Endothelial cell of umbilical vein (primary cell): ENCODE measurements at regions not wholly inside any gene's neighbourhood (a gene's known extent, or its start where the extent isn't known, plus 50 kb on each side); places are given as distances from the start of the nearest gene placed in this dataset.

Experiments
- BruUV-seq: library from RNA; stranded (reverse); fragments of 400-500 nt; replicated peaks from 2 replicates; lab custom pipeline; 2021; lab: Mats Ljungman, UMichigan
- CTCF ChIA-PET: fragments of 300-600, 350-600 bp; sonication (Branson Sonifier 250); formaldehyde crosslinking; loops from one replicate; lab custom pipeline; 2021; ENCODE audit warnings: antibody characterized with exemption, inconsistent platforms; lab: Charles Lee
- POLR2A ChIA-PET: fragments of 300-600, 350-600 bp; sonication (Branson Sonifier 250); formaldehyde crosslinking; loops from one replicate; lab custom pipeline; 2021; ENCODE audit warnings: antibody characterized with exemption, inconsistent platforms; lab: Charles Lee
- DNase-seq: peaks from one replicate; pipeline ENCODE4 v3.0.0-alpha.2; 2011; ENCODE audit warnings: low read depth, low spot score
- FAIRE-seq: peaks from 2 replicates; lab custom pipeline; 2011; peaks lifted over from hg19 to GRCh38; lab: Jason Lieb, UNC
- H2AFZ ChIP-seq: 2 replicates; pipeline ENCODE4 v1.6.0; 2012; ENCODE audit warnings: low read depth, low read length, control low read depth, inconsistent platforms
- H3K27ac ChIP-seq: 2 replicates; pipeline ENCODE4 v1.5.1; 2011; ENCODE audit warnings: low read depth, mild to moderate bottlenecking, control low read depth, low read length, moderate library complexity; ENCODE audit not compliant: insufficient read depth
- H3K27me3 ChIP-seq, 2 experiments: 2 replicates each; pipeline versions ENCODE4 v1.6.0 to v1.6.1; 2011; ENCODE audit warnings: low read length in 2 of 2, mixed read lengths in 1 of 2; ENCODE audit not compliant: control insufficient read depth in 2 of 2, insufficient read depth in 2 of 2
- H3K36me3 ChIP-seq, 2 experiments: 2 replicates in 1 of 2; 3 replicates in 1 of 2; pipeline ENCODE4 v1.5.1; 2011; ENCODE audit warnings: low read length in 2 of 2, mild to moderate bottlenecking in 1 of 2, moderate library complexity in 1 of 2; ENCODE audit not compliant: control insufficient read depth in 2 of 2, insufficient read depth in 2 of 2; ENCODE audit errors: extremely low read depth in 1 of 2
- H3K4me1 ChIP-seq: 3 replicates; pipeline ENCODE4 v1.5.1; 2011; ENCODE audit warnings: mild to moderate bottlenecking, low read length; ENCODE audit not compliant: control insufficient read depth, insufficient read depth; ENCODE audit errors: extremely low read depth
- H3K4me2 ChIP-seq: 2 replicates; pipeline ENCODE4 v1.6.1; 2011; ENCODE audit warnings: low read length, control low read depth, mixed read lengths; ENCODE audit not compliant: insufficient read depth
- H3K4me3 ChIP-seq, 3 experiments: fragments of 200-600 bp in 1 of 3; sonication (generic), shearing (Covaris generic) in 1 of 3; replicated peaks in 1 of 3; 2 replicates each; pipeline ENCODE4 v1.5.1; 2011 to 2016; ENCODE audit warnings: control low read depth in 3 of 3, low read length in 3 of 3, mild to moderate bottlenecking in 2 of 3, inconsistent platforms in 1 of 3, low read depth in 1 of 3, moderate library complexity in 1 of 3; ENCODE audit not compliant: insufficient read depth in 1 of 3
- H3K79me2 ChIP-seq: 2 replicates; pipeline ENCODE4 v1.6.0; 2012; ENCODE audit warnings: low read length, inconsistent platforms; ENCODE audit not compliant: control insufficient read depth, insufficient read depth
- H3K9ac ChIP-seq: replicated peaks from 2 replicates; pipeline ENCODE3; 2011; ENCODE audit warnings: low read length, control low read depth; ENCODE audit not compliant: insufficient read depth; ENCODE audit errors: extremely low read depth
- H3K9me1 ChIP-seq: replicated peaks from 3 replicates; pipeline ENCODE4 v1.6.0; 2011; ENCODE audit warnings: mild to moderate bottlenecking, low read length; ENCODE audit not compliant: control insufficient read depth, insufficient read depth; ENCODE audit errors: extremely low read depth
- H3K9me3 ChIP-seq: replicated peaks from 2 replicates; pipeline ENCODE4 v1.5.1; 2012; ENCODE audit warnings: low read length, inconsistent platforms; ENCODE audit not compliant: control insufficient read depth, insufficient read depth
- H4K20me1 ChIP-seq: replicated peaks from 2 replicates; pipeline ENCODE3; 2011; ENCODE audit warnings: mild to moderate bottlenecking, low read length; ENCODE audit not compliant: control insufficient read depth, insufficient read depth; ENCODE audit errors: extremely low read depth
- EZH2 ChIP-seq: IDR thresholded peaks from 2 replicates; pipeline ENCODE4 v1.6.1; 2012; ENCODE audit warnings: borderline replicate concordance, low read depth, mild to moderate bottlenecking, moderate library complexity, low read length, inconsistent platforms; ENCODE audit not compliant: severe bottlenecking
- FOS ChIP-seq: IDR thresholded peaks from 2 replicates; pipeline ENCODE4 v1.6.1; 2011; ENCODE audit warnings: mild to moderate bottlenecking, low read length, moderate library complexity, borderline replicate concordance; ENCODE audit not compliant: insufficient read depth
- GATA2 ChIP-seq: IDR thresholded peaks from 2 replicates; pipeline ENCODE4 v1.7.0; 2011; ENCODE audit warnings: low read depth, mild to moderate bottlenecking, moderate library complexity, mixed read lengths, low read length; ENCODE audit not compliant: insufficient read length, insufficient read depth
- JUN ChIP-seq: IDR thresholded peaks from 2 replicates; pipeline ENCODE4 v1.6.1; 2011; ENCODE audit warnings: borderline replicate concordance, low read depth; ENCODE audit not compliant: insufficient read length, insufficient read depth
- MYC ChIP-seq: IDR thresholded peaks from one replicate; pipeline ENCODE4 v1.6.1; 2011; ENCODE audit warnings: mild to moderate bottlenecking, low read depth, low read length
- POLR2A ChIP-seq: IDR thresholded peaks from 2 replicates; pipeline ENCODE4 v1.6.1; 2012; ENCODE audit warnings: low read depth, mild to moderate bottlenecking, control low read depth, low read length
- POLR2AphosphoS5 ChIP-seq: IDR thresholded peaks from 2 replicates; pipeline ENCODE4 v1.6.1; 2012; ENCODE audit warnings: low read depth, mild to moderate bottlenecking, control low read depth, low read length, moderate library complexity; ENCODE audit not compliant: insufficient read depth
- dilution Hi-C: fragments of 300-500 bp; cut with MboI; formaldehyde crosslinking; loops from one replicate; pipeline ENCODE4 v1.15.0; 2019; ENCODE audit warnings: low sequenced_read_pairs; ENCODE audit not compliant: extremely low pct_ligation_motif_present
- intact Hi-C: fragments of 100-400 bp; cut with micrococcal nuclease; formaldehyde crosslinking; loops from one replicate; pipeline ENCODE4 v1.10.0; 2022
- TF ChIP-seq, protein P1 (sequence below), 2 donors: IDR thresholded peaks; 1 replicate in 1 of 2; 2 replicates in 1 of 2; pipeline ENCODE4 v1.5.1; 2011; ENCODE audit warnings: low read length in 2 of 2, mild to moderate bottlenecking in 2 of 2, moderate library complexity in 2 of 2, control low read depth in 1 of 2, inconsistent platforms in 1 of 2, low read depth in 1 of 2; ENCODE audit not compliant: insufficient read depth in 1 of 2; ENCODE audit errors: extremely low read depth in 1 of 2
- TF ChIP-seq, protein P2 (sequence below): IDR thresholded peaks from 2 replicates; pipeline ENCODE4 v1.6.1; 2011; ENCODE audit not compliant: insufficient read depth, insufficient read length

DNA sequence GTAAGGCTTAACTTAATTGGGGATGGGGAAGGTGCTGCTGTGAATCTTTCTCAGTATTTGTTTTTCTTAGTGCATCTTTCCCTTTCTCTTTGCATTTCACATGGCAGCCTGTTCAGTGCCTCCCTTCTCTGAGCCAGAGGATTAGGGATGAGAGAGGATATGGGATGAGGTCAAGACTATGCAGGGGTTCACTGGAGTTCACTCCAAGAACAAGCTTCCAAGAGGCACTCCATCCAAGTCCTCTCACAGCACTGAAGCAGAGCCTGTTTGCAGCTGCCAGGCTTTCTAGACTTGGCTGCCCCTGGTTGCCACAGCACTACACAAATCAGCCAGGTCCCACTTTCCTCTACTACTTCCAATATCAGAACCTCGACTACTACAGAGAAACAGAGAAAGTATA lies 80.3 kb upstream of the GYPC start:
- Histone ChIP-seq H3K9me3 (peaks cover 3% of the 10 kb centered on the region), H3K4me2 (no peak overlapping the region), H2AFZ (no peak overlapping the region), H3K4me1 (no peaks in the 10 kb centered on the region), H3K4me3 (no peak overlapping the region), H3K79me2 (no peaks in the 10 kb centered on the region), H3K27me3 (no peaks in the 10 kb centered on the region), H3K9ac (no peak overlapping the region), H3K9me1 (no peaks in the 10 kb centered on the region), H3K36me3 (no peaks in the 10 kb centered on the region), H3K27ac (no peak overlapping the region), H4K20me1 (no peaks in the 10 kb centered on the region)
- no peak for TF ChIP-seq EZH2
- TF ChIP-seq POLR2AphosphoS5, result no peak
- TF ChIP-seq GATA2, result no peak
- TF ChIP-seq, protein P1, sequence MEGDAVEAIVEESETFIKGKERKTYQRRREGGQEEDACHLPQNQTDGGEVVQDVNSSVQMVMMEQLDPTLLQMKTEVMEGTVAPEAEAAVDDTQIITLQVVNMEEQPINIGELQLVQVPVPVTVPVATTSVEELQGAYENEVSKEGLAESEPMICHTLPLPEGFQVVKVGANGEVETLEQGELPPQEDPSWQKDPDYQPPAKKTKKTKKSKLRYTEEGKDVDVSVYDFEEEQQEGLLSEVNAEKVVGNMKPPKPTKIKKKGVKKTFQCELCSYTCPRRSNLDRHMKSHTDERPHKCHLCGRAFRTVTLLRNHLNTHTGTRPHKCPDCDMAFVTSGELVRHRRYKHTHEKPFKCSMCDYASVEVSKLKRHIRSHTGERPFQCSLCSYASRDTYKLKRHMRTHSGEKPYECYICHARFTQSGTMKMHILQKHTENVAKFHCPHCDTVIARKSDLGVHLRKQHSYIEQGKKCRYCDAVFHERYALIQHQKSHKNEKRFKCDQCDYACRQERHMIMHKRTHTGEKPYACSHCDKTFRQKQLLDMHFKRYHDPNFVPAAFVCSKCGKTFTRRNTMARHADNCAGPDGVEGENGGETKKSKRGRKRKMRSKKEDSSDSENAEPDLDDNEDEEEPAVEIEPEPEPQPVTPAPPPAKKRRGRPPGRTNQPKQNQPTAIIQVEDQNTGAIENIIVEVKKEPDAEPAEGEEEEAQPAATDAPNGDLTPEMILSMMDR (IDR thresholded peaks at IDR 0.05; ENCODE audit: extremely low read depth in 1 of 2, insufficient read depth in 1 of 2, low read depth in 1 of 2, low read length in 2 of 2), result no peak
- TF ChIP-seq POLR2A, result no peak
- no peak for TF ChIP-seq FOS
- TF ChIP-seq JUN, result no peak
- TF ChIP-seq, protein P2, sequence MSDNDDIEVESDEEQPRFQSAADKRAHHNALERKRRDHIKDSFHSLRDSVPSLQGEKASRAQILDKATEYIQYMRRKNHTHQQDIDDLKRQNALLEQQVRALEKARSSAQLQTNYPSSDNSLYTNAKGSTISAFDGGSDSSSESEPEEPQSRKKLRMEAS, result no peak
- TF ChIP-seq MYC, result no peak
- CTCF ChIA-PET, result no interaction called here
- DNase-seq (no peak), FAIRE-seq (no peak)
- BruUV-seq, result no TSS peak
- dilution Hi-C loops, result no loop called here
- POLR2A ChIA-PET, result no interaction called here
- intact Hi-C loops, result no loop called here
